Fibroblast of skin of abdomen (primary cell): ENCODE measurements at regions not wholly inside any gene's neighbourhood (a gene's known extent, or its start where the extent isn't known, plus 50 kb on each side); places are given as distances from the start of the nearest gene placed in this dataset.
"Not testable (repeated sequence)": the region's sequence is repeated elsewhere in the genome, so short reads cannot be mapped to it uniquely, and the experiment has no call there.

Source experiments
- DNase-seq: peaks from one replicate; pipeline ENCODE4 v3.0.0-alpha.2; 2013

- DNase-seq, result no peak
These were observed 51.1 kb upstream of the NUDT6 start for GRCh38 chr4:122973465-122973864.

- DNase-seq, result no peak
These were observed 53.7 kb upstream of the NUDT6 start for GRCh38 chr4:122976111-122976510.

GRCh38 chr4:122977103-122977502 lies 54.7 kb upstream of the NUDT6 start:
- no peak for DNase-seq

- DNase-seq, result no peak
These were observed 55.7 kb upstream of the NUDT6 start for GRCh38 chr4:122978109-122978508.

GRCh38 chr4:122978789-122979188 lies 56.4 kb upstream of the NUDT6 start:
- DNase-seq, result no peak

- no peak for DNase-seq
These were observed 58.5 kb upstream of the NUDT6 start for GRCh38 chr4:122980860-122981259.

GRCh38 chr4:122988696-122989095 lies 66.3 kb upstream of the NUDT6 start:
- no peak for DNase-seq

- no peak for DNase-seq
These were observed 68.5 kb upstream of the NUDT6 start for GRCh38 chr4:122990891-122991290.

- DNase-seq, result peak; percentile 32
These were observed 69.7 kb upstream of the NUDT6 start for GRCh38 chr4:122992057-122992456.

- DNase-seq, result no peak
These were observed 70.2 kb upstream of the NUDT6 start for GRCh38 chr4:122992641-122993040.

GRCh38 chr4:122996350-122996749 lies 74.0 kb upstream of the NUDT6 start:
- DNase-seq, result no peak

GRCh38 chr4:122997463-122998101 lies 75.2 kb upstream of the NUDT6 start:
- no peak for DNase-seq

- DNase-seq, result not testable (repeated sequence)
These were observed 81.7 kb upstream of the NUDT6 start for GRCh38 chr4:123004079-123004478.

GRCh38 chr4:123005126-123005525 lies 82.7 kb upstream of the NUDT6 start:
- not testable (repeated sequence) for DNase-seq

- no peak for DNase-seq
These were observed 85.3 kb upstream of the NUDT6 start for GRCh38 chr4:123007679-123008078.

GRCh38 chr4:123012416-123012815 lies 90.0 kb upstream of the NUDT6 start:
- not testable (repeated sequence) for DNase-seq

- peak; percentile 30 for DNase-seq
These were observed 91.6 kb upstream of the NUDT6 start for GRCh38 chr4:123014038-123014437.

GRCh38 chr4:123017078-123017477 lies 94.7 kb upstream of the NUDT6 start:
- DNase-seq, result no peak

GRCh38 chr4:123017636-123018395 lies 95.4 kb upstream of the NUDT6 start:
- DNase-seq, result peak; percentile 41

GRCh38 chr4:123018396-123018775 lies 96.0 kb upstream of the NUDT6 start:
- no peak for DNase-seq

GRCh38 chr4:123020285-123020684 lies 97.9 kb upstream of the NUDT6 start:
- no peak for DNase-seq

- no peak for DNase-seq
These were observed 101.2 kb upstream of the NUDT6 start for GRCh38 chr4:123023647-123024046.

GRCh38 chr4:123024710-123025109 lies 102.3 kb upstream of the NUDT6 start:
- DNase-seq, result no peak

- DNase-seq, result no peak
These were observed 103.0 kb upstream of the NUDT6 start for GRCh38 chr4:123025398-123025797.
